Loucy (cell line): ENCODE measurements at regions not wholly inside any gene's neighbourhood (a gene's known extent, or its start where the extent isn't known, plus 50 kb on each side); places are given as distances from the start of the nearest gene placed in this dataset.

ENCODE experiments used
- H2AFZ ChIP-seq: fragments of 200-600 bp; sonication (generic); 2 replicates; pipeline ENCODE4 v1.6.0; 2016; ENCODE audit warnings: antibody characterized with exemption, mild to moderate bottlenecking, low read length, moderate library complexity
- H3F3A ChIP-seq: fragments of 200-600 bp; 2 replicates; pipeline ENCODE4 v1.6.0; 2016; ENCODE audit warnings: antibody characterized with exemption, low read depth, mild to moderate bottlenecking
- H3K27me3 ChIP-seq: fragments of 200-600 bp; sonication (generic); 2 replicates; pipeline ENCODE4 v1.6.1; 2014; ENCODE audit warnings: low read length, mild to moderate bottlenecking; ENCODE audit not compliant: insufficient read depth, poor library complexity, severe bottlenecking
- H3K36me3 ChIP-seq: fragments of 200-600 bp; sonication (generic); 2 replicates; pipeline ENCODE4 v1.6.1; 2016; ENCODE audit warnings: low read length; ENCODE audit not compliant: insufficient read depth
- H3K4me1 ChIP-seq: fragments of 200-600 bp; sonication (generic); 2 replicates; pipeline ENCODE4 v1.5.1; 2014; ENCODE audit warnings: low read length, mild to moderate bottlenecking; ENCODE audit not compliant: insufficient read depth, poor library complexity, severe bottlenecking
- H3K4me2 ChIP-seq: fragments of 200-600 bp; sonication (generic); 2 replicates; pipeline ENCODE4 v1.6.0; 2014; ENCODE audit warnings: antibody characterized with exemption, low read length, low read depth, mild to moderate bottlenecking; ENCODE audit not compliant: poor library complexity, severe bottlenecking
- H3K4me3 ChIP-seq: fragments of 200-600 bp; sonication (generic); 2 replicates; pipeline ENCODE4 v1.5.1; 2014; ENCODE audit warnings: low read length, mild to moderate bottlenecking, mixed read lengths; ENCODE audit not compliant: poor library complexity, severe bottlenecking
- H3K79me2 ChIP-seq: fragments of 200-600 bp; sonication (generic); 2 replicates; pipeline ENCODE4 v1.6.1; 2014; ENCODE audit warnings: low read length; ENCODE audit not compliant: insufficient read depth
- H3K9ac ChIP-seq: fragments of 200-600 bp; sonication (generic); 2 replicates; pipeline ENCODE4 v1.6.0; 2014; ENCODE audit warnings: mild to moderate bottlenecking, low read depth, low read length, moderate library complexity; ENCODE audit not compliant: poor library complexity, severe bottlenecking
- H3K9me2 ChIP-seq: fragments of 200-600 bp; sonication (generic); replicated peaks from 2 replicates; pipeline ENCODE4 v1.6.1; 2016; ENCODE audit warnings: low read depth, low read length, mixed read lengths
- H3K9me3 ChIP-seq: fragments of 200-600 bp; sonication (generic); 2 replicates; pipeline ENCODE4 v1.6.1; 2014; ENCODE audit warnings: mild to moderate bottlenecking, antibody characterized with exemption, low read length, low read depth; ENCODE audit not compliant: insufficient read depth
- H4K20me1 ChIP-seq: fragments of 200-600 bp; sonication (generic); 2 replicates; pipeline ENCODE4 v1.6.0; 2014; ENCODE audit warnings: antibody characterized with exemption, low read length, mild to moderate bottlenecking; ENCODE audit not compliant: insufficient read depth, poor library complexity, severe bottlenecking
- CTCF ChIP-seq: fragments of 200-600 bp; sonication (generic); conservative IDR thresholded peaks from 2 replicates; pipeline ENCODE4 v1.5.1; 2014; ENCODE audit warnings: mild to moderate bottlenecking, antibody characterized with exemption, low read length
- EZH2phosphoT487 ChIP-seq: fragments of 200-600 bp; IDR thresholded peaks from 2 replicates; pipeline ENCODE4 v1.6.1; 2018; ENCODE audit warnings: antibody characterized with exemption, mild to moderate bottlenecking, moderate library complexity, borderline replicate concordance

GRCh38 chr15:26461847-26462608 lies 310.8 kb downstream of the GABRB3 start:
- Histone ChIP-seq H3F3A (no peaks in the 10 kb centered on the region), H3K4me3 (no peak overlapping the region), H3K9me3 (peaks cover 12% of the 10 kb centered on the region; the same call in 1 of the 2 replicates), H4K20me1 (no peaks in the 10 kb centered on the region), H3K27me3 (no peaks in the 10 kb centered on the region), H3K9ac (no peak overlapping the region), H3K4me2 (no peak overlapping the region), H3K36me3 (no peaks in the 10 kb centered on the region), H3K4me1 (no peaks in the 10 kb centered on the region), H3K79me2 (no peaks in the 10 kb centered on the region), H2AFZ (no peak overlapping the region), H3K9me2 (no peaks in the 10 kb centered on the region)
- no peak for TF ChIP-seq CTCF
- no peak for TF ChIP-seq EZH2phosphoT487

GRCh38 chr15:26460165-26460564 lies 312.7 kb downstream of the GABRB3 start:
- Histone ChIP-seq H3K27me3 (no peaks in the 10 kb centered on the region), H3K36me3 (no peaks in the 10 kb centered on the region), H3K9ac (no peak overlapping the region), H3K9me2 (no peaks in the 10 kb centered on the region), H3K9me3 (peaks cover 12% of the 10 kb centered on the region; the same call in 1 of the 2 replicates), H2AFZ (no peak overlapping the region), H3K4me2 (no peak overlapping the region), H3F3A (no peaks in the 10 kb centered on the region), H3K79me2 (no peaks in the 10 kb centered on the region), H4K20me1 (no peaks in the 10 kb centered on the region), H3K4me1 (no peaks in the 10 kb centered on the region), H3K4me3 (no peak overlapping the region)
- TF ChIP-seq CTCF, result no peak
- no peak for TF ChIP-seq EZH2phosphoT487

- Histone ChIP-seq H3K9me3 (no peaks in the 10 kb centered on the region; the same call in 1 of the 2 replicates), H2AFZ (no peak overlapping the region), H3K36me3 (no peaks in the 10 kb centered on the region), H3K9ac (no peak overlapping the region), H4K20me1 (no peaks in the 10 kb centered on the region), H3K9me2 (no peaks in the 10 kb centered on the region), H3K4me3 (no peak overlapping the region), H3F3A (no peaks in the 10 kb centered on the region), H3K4me1 (no peaks in the 10 kb centered on the region), H3K4me2 (no peak overlapping the region), H3K79me2 (no peaks in the 10 kb centered on the region), H3K27me3 (no peaks in the 10 kb centered on the region)
- TF ChIP-seq CTCF, result no peak
- TF ChIP-seq EZH2phosphoT487, result no peak
Measured at GRCh38 chr15:26455828-26456227, 317.0 kb downstream of the GABRB3 start.
